NB4 (cell line): ENCODE measurements at regions not wholly inside any gene's neighbourhood (a gene's known extent, or its start where the extent isn't known, plus 50 kb on each side); places are given as distances from the start of the nearest gene placed in this dataset.

Source experiments
- DNase-seq: peaks from one replicate; pipeline ENCODE4 v3.0.0; 2010; ENCODE audit warnings: low read depth
- H3K4me3 ChIP-seq: one replicate; pipeline ENCODE4 v1.5.1; 2011; ENCODE audit warnings: mild to moderate bottlenecking, low read depth, low read length, moderate library complexity
- CTCF ChIP-seq: IDR thresholded peaks from one replicate; pipeline ENCODE4 v1.5.1; 2012; ENCODE audit warnings: low read depth, low read length
- MAX ChIP-seq: IDR thresholded peaks from 2 replicates; pipeline ENCODE4 v1.6.1; 2011; ENCODE audit warnings: low read depth, low read length
- MYC ChIP-seq: IDR thresholded peaks from 2 replicates; pipeline ENCODE4 v1.6.1; 2011; ENCODE audit warnings: low read depth, low read length
- POLR2A ChIP-seq: IDR thresholded peaks from 2 replicates; pipeline ENCODE4 v1.6.1; 2011; ENCODE audit warnings: mild to moderate bottlenecking; ENCODE audit not compliant: insufficient read length; ENCODE audit errors: extremely low read depth

DNA sequence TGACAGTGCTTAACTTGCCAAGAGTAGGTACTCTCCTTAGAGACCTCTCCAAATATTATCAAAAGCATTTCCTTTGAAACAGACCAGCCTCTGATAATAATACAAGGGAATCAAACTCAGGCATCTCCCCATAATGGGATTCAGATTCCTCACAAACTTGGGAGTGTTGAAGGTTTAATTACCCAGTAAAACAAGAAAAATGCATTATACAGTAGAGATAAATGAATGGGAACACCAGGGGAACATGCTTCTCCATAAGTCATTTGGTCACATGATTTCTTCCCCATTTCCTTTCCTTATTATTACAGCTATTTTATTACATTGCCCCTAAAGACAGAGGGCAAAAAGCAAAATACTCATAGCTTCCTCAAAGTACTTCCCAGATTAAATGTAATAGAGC is 325.0 kb upstream of the CDIN1 start:
- no peak for TF ChIP-seq MYC
- no peak for TF ChIP-seq MAX
- TF ChIP-seq CTCF = no peak
- no peak for TF ChIP-seq POLR2A
- no peak overlapping the region for H3K4me3 ChIP-seq
- no peak for DNase-seq

- no peak for TF ChIP-seq MYC
- no peak for TF ChIP-seq POLR2A
- TF ChIP-seq CTCF = no peak
- no peak for TF ChIP-seq MAX
- no peak overlapping the region for H3K4me3 ChIP-seq
- no peak for DNase-seq
Measured at GRCh38 chr15:36256404-36256807, 323.0 kb upstream of the CDIN1 start.

GRCh38 chr15:36263666-36264065 is 315.8 kb upstream of the CDIN1 start:
- DNase-seq = no peak
- no peak overlapping the region for H3K4me3 ChIP-seq
- TF ChIP-seq MYC (no peak), MAX (no peak), POLR2A (no peak), CTCF (no peak)

DNA sequence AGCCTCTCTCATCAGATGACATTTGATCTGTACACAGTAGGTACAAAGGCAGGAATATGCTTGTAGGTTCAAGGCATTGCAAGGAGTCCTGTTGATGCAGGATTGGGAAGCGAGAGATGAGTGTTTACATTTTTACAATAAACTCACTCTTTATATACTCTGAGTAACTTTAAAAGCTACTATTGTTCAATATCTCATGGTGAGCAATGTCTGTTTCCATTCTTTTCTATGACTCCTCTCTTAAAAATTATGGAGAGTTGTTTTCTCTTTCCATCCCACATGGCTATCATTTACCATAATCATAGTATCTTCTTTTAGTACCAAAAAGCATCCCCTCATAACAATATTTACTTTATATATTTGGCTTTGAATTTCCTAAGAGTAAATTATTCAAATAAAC is 314.0 kb upstream of the CDIN1 start:
- H3K4me3 ChIP-seq = no peak overlapping the region
- no peak for DNase-seq
- TF ChIP-seq MAX (no peak), MYC (no peak), POLR2A (no peak), CTCF (no peak)

DNA sequence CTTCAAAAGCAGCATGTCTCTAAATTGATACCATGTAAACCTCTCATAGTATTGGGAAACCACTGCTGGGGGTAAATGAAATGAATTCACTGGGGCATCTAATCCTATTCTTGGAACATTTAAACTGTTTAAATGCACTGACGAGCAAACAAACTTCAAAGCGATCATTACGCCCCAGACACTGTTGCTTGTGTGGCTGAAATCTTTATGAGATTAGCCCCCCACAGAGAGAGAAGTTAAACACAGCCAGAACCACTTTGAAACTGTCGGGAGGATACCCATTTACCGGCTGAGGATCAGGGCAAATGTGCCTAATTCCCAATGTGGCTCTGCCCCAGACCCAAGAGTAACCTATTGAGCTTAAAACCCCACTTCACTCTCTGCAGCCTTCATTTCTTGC is 308.4 kb upstream of the CDIN1 start:
- TF ChIP-seq MAX (no peak), POLR2A (no peak), MYC (no peak), CTCF (no peak)
- no peak for DNase-seq
- no peak overlapping the region for H3K4me3 ChIP-seq

DNA sequence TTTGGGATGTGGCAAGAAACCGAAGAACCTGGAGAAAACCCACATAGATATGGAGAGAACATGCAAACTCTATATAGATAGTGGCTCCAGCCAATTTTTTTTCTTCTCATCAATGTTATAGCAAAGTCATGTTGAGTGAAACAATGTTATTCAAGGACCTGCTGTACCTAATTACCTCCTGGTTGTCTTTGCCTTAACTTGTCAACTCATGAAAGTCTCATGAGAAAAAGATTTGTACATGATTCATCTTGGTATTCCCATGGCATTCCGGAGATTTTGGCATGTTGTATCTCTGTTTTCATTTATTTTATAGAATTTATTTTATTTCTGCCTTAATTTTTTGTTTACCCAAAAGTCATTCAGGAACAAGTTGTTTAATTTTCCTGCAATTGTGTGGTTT is 303.8 kb upstream of the CDIN1 start:
- TF ChIP-seq MAX (no peak), POLR2A (no peak), MYC (no peak), CTCF (no peak)
- no peak for DNase-seq
- H3K4me3 ChIP-seq = no peak overlapping the region
